Adrenal gland (tissue), 9 donors: ENCODE measurements at regions not wholly inside any gene's neighbourhood (a gene's known extent, or its start where the extent isn't known, plus 50 kb on each side); places are given as distances from the start of the nearest gene placed in this dataset.
"Not testable (repeated sequence)": the region's sequence is repeated elsewhere in the genome, so short reads cannot be mapped to it uniquely, and the experiment has no call there.

Experiments used
- DNase-seq, 7 donors: peaks; one replicate each; pipeline ENCODE4 v3.0.0-alpha.2; 2019 to 2020
- H3K27ac ChIP-seq, 5 donors: fragments of 200-600 bp; sonication (generic) in 4 of 5; 1 replicate in 3 of 5; 2 replicates in 2 of 5; pipeline versions ENCODE4 v1.5.1 to v1.8.0; 2016 to 2020; ENCODE audit warnings: mild to moderate bottlenecking in 1 of 5
- H3K27me3 ChIP-seq: fragments of 200-600 bp; 2 replicates; pipeline ENCODE4 v1.8.0; 2021
- H3K36me3 ChIP-seq, 2 donors: fragments of 200-600 bp; replicated peaks in 1 of 2; 1 replicate in 1 of 2; 2 replicates in 1 of 2; pipeline versions ENCODE4 v1.5.1 to v1.8.0; 2018 to 2022
- H3K4me1 ChIP-seq, 2 donors: fragments of 200-600 bp; replicated peaks in 1 of 2; 1 replicate in 1 of 2; 2 replicates in 1 of 2; pipeline versions ENCODE4 v1.5.1 to v1.8.0; 2018 to 2021
- H3K4me3 ChIP-seq, 4 donors: fragments of 200-600 bp; sonication (generic) in 3 of 4; one replicate each; pipeline ENCODE4 v1.5.1; 2016 to 2018
- H3K9me3 ChIP-seq, 3 donors: fragments of 200-600 bp; sonication (generic) in 1 of 3; replicated peaks in 1 of 3; 1 replicate in 2 of 3; 2 replicates in 1 of 3; pipeline versions ENCODE4 v1.5.1 to v1.8.0; 2016 to 2021
- POLR2A ChIP-seq, 2 donors: fragments of 450-650 bp; IDR thresholded peaks; one replicate each; pipeline ENCODE4 v1.6.1; 2017; ENCODE audit warnings: antibody characterized with exemption in 2 of 2, mild to moderate bottlenecking in 2 of 2, moderate library complexity in 1 of 2
- WGBS, 4 donors: extraction: QIAGEN DNeasy Blood & Tissue Kit in 2 of 4; methylation state at CpG; one replicate each; pipeline versions ENCODE4 v1.1.5 to v1.1.7; 2013 to 2017; 5-methylcytosine and 5-hydroxymethylcytosine counted together
- intact Hi-C, 2 donors: fragments of 100-400 bp; cut with DNase I; formaldehyde crosslinking; loops; one replicate each; pipeline versions ENCODE4 v1.14.1 to v1.15.0; 2022 to 2023
- TF ChIP-seq, protein P1 (sequence below), 6 experiments: fragments of 450-650 bp in 4 of 6; fragments of 200-600 bp in 2 of 6; sonication (generic) in 1 of 6; IDR thresholded peaks; 1 replicate in 5 of 6; 2 replicates in 1 of 6; pipeline versions ENCODE4 v1.5.1 to v1.8.0; 2016 to 2021; ENCODE audit warnings: antibody characterized with exemption in 6 of 6, mild to moderate bottlenecking in 2 of 6, moderate library complexity in 1 of 6
- donor health status: healthy with polysubstance abuse.
- donor health status: Bipolar disorder and iron deficiency.
- donor health status: DM: yes; HTN: yes; CAD: no.
- donor health status: DM: no; HTN: no; CAD: no.
- donor health status: DM: no; HTN: no; CAD: no.

- Histone ChIP-seq H3K9me3 (no peaks in the 10 kb centered on the region), H3K4me1 (no peaks in the 10 kb centered on the region), H3K36me3 (no peaks in the 10 kb centered on the region), H3K27me3 (peaks cover 2% of the 10 kb centered on the region), H3K27ac (no peak overlapping the region), H3K4me3 (no peak overlapping the region)
- no peak for DNase-seq
- no peak for TF ChIP-seq POLR2A (IDR thresholded peaks at IDR 0.05)
- TF ChIP-seq, protein P1, sequence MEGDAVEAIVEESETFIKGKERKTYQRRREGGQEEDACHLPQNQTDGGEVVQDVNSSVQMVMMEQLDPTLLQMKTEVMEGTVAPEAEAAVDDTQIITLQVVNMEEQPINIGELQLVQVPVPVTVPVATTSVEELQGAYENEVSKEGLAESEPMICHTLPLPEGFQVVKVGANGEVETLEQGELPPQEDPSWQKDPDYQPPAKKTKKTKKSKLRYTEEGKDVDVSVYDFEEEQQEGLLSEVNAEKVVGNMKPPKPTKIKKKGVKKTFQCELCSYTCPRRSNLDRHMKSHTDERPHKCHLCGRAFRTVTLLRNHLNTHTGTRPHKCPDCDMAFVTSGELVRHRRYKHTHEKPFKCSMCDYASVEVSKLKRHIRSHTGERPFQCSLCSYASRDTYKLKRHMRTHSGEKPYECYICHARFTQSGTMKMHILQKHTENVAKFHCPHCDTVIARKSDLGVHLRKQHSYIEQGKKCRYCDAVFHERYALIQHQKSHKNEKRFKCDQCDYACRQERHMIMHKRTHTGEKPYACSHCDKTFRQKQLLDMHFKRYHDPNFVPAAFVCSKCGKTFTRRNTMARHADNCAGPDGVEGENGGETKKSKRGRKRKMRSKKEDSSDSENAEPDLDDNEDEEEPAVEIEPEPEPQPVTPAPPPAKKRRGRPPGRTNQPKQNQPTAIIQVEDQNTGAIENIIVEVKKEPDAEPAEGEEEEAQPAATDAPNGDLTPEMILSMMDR (IDR thresholded peaks at IDR 0.05): no peak
- WGBS, 4 donors: 50 to 66% (median 57%) methylated on average over 2 of the region's 2 CpGs
- intact Hi-C loops: no loop called here
These were observed 65.3 kb downstream of the CDO1 start for GRCh38 chr5:115751176-115751575.

GRCh38 chr5:115749016-115749415 lies 67.4 kb downstream of the CDO1 start:
- H3K36me3 ChIP-seq: no peaks in the 10 kb centered on the region
- DNase-seq: no peak
- H3K4me3 ChIP-seq: no peak overlapping the region
- no peaks in the 10 kb centered on the region for H3K4me1 ChIP-seq
- H3K27ac ChIP-seq: no peak overlapping the region
- H3K27me3 ChIP-seq: peaks cover 2% of the 10 kb centered on the region
- 44 to 59% (median 48%) methylated on average over 1 of the region's 1 CpG for WGBS, 4 donors
- H3K9me3 ChIP-seq: peaks cover 0 to 7% (median 5%) of the 10 kb centered on the region in 3 donors
- TF ChIP-seq POLR2A (IDR thresholded peaks at IDR 0.05): no peak
- TF ChIP-seq, protein P1 (IDR thresholded peaks at IDR 0.05): no peak
- intact Hi-C loops: no loop called here

DNA sequence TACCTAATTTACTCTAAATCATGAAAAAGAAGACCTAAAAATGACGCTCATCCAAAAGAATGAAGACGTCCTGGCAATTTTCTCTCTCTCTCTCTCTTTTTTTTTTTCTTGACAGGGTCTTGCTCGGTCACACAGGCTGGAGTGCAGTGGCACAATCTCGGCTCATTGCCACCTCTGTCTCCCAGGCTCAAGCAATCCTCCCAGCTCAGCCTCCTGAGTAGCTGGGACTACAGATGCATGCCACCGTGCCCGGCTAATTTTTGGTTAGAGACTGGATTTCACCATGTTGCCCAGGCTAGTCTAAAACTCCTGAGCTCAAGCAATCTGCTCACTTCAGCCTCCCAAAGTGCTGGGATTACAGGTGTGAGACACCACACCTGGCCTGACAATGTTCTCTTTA lies 77.2 kb downstream of the CDO1 start:
- DNase-seq, H3K9me3 ChIP-seq, H3K36me3 ChIP-seq, H3K4me1 ChIP-seq, intact Hi-C loops, H3K4me3 ChIP-seq, H3K27ac ChIP-seq, H3K27me3 ChIP-seq: not testable (repeated sequence)
- 78 to 84% (median 79%) methylated on average over 6 of the region's 6 CpGs for WGBS, 4 donors

DNA sequence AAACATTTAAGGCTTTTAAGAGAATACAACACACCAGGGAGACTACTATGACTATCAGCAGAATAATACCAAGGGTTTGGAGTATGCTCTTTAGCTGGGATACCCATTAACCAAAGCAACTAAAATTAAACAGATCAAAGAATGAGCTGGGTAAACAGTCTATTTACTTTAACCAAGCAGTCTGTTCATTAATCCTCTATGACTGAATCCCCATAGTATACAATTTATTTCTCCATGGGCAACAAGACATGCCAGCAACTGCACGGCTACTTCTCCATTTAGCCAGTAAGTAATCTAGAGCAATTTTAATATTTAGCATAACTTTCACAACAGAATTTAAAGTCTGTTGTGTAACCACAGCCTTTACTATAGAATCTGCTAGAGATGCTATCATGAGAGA lies 77.6 kb downstream of the CDO1 start:
- no peaks in the 10 kb centered on the region for H3K27me3 ChIP-seq
- no peak for DNase-seq
- 86 to 100% (median 94%) methylated on average over 1 of the region's 1 CpG for WGBS, 4 donors
- intact Hi-C loops: no loop called here
- no peak for TF ChIP-seq POLR2A (IDR thresholded peaks at IDR 0.05)
- TF ChIP-seq, protein P1 (IDR thresholded peaks at IDR 0.05): no peak
- H3K27ac ChIP-seq: no peak overlapping the region
- no peaks in the 10 kb centered on the region for H3K36me3 ChIP-seq
- H3K9me3 ChIP-seq: peaks cover 0 to 5% (median 0%) of the 10 kb centered on the region in 3 donors
- no peak overlapping the region for H3K4me3 ChIP-seq
- no peaks in the 10 kb centered on the region for H3K4me1 ChIP-seq

DNA sequence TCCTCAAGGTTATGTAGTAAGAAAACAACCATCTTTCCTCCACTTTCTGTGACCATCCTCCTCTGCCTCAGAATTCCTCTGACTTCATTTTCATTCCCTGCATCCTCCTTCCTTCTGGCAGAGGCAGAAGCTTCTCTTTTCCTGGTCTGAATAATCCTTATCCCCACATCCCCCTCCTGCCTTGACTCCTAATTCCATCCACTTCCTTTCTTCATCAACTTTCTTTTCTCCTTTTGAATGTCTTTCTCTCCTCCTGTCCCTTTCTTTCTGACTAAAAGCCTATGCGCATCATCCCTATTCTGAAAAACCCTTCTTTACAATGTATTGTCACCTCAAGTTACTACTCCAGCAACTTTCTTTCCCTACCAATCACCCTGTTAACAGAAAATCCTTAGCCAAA lies 79.0 kb downstream of the CDO1 start:
- intact Hi-C loops: no loop called here
- H3K36me3 ChIP-seq: no peaks in the 10 kb centered on the region
- TF ChIP-seq, protein P1 (IDR thresholded peaks at IDR 0.05): no peak
- TF ChIP-seq POLR2A (IDR thresholded peaks at IDR 0.05): no peak
- DNase-seq: no peak
- no peak overlapping the region for H3K4me3 ChIP-seq
- no peaks in the 10 kb centered on the region for H3K4me1 ChIP-seq
- no peak overlapping the region for H3K27ac ChIP-seq
- 94 to 98% (median 96%) methylated on average over 1 of the region's 1 CpG for WGBS, 4 donors
- H3K27me3 ChIP-seq: no peaks in the 10 kb centered on the region
- H3K9me3 ChIP-seq: peaks cover 0 to 4% (median 0%) of the 10 kb centered on the region in 3 donors
